ENCODE measurements at regions not wholly inside any gene's neighbourhood (a gene's known extent, or its start where the extent isn't known, plus 50 kb on each side); places are given as distances from the start of the nearest gene placed in this dataset.
"Not testable (repeated sequence)": the region's sequence is repeated elsewhere in the genome, so short reads cannot be mapped to it uniquely, and the experiment has no call there.

DNA sequence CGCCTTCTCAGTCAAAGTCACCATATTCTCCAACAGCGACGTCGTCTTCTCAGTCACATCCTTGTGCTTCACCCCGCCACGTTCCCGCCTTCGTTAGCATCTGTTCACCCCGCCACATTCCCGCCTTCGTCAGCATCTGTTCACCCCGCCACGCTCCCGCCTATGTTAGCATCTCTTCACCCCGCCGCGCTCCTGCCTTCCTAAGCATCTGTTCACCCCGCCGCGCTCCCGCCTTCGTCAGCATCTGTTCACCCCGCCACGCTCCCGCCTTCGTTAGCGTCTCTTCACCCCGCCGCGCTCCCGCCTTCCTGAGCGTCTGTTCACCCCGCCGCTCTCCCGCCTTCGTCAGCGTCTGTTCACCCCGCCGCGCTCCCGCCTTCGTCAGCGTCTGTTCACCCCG, 816.4 kb upstream of the TPTE start:
- H3K4me1 Mint-ChIP-seq: not testable (repeated sequence)

DNA sequence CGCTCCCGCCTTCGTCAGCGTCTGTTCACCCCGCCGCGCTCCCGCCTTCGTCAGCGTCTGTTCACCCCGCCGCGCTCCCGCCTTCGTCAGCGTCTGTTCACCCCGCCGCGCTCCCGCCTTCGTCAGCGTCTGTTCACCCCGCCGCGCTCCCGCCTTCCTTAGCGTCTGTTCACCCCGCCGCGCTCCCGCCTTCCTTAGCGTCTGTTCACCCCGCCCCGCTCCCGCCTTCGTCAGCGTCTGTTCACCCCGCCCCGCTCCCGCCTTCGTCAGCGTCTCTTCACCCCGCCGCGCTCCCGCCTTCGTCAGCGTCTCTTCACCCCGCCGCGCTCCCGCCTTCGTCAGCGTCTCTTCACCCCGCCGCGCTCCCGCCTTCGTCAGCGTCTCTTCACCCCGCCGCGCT, 815.9 kb upstream of the TPTE start:
- intact Hi-C loops (cut with micrococcal nuclease); H3K27me3 ChIP-seq (ENCODE audit: control insufficient read depth in 2 of 2, insufficient read depth in 2 of 2, low read length in 2 of 2); H3K9me3 ChIP-seq (replicated peaks in 1 of 2; ENCODE audit: control insufficient read depth in 1 of 2, insufficient read depth in 1 of 2, low read length in 2 of 2); H3K4me3 ChIP-seq (replicated peaks in 1 of 3; ENCODE audit: low read depth in 2 of 3, low read length in 3 of 3); H3K36me3 ChIP-seq (replicated peaks in 1 of 2; ENCODE audit: control insufficient read depth in 1 of 2, insufficient read depth in 2 of 2, low read length in 2 of 2); H3K27me3 Mint-ChIP-seq (ENCODE audit: low read depth in 3 of 3); H3K4me1 ChIP-seq (ENCODE audit: control insufficient read depth in 1 of 2, insufficient read depth in 2 of 2, low read length in 2 of 2); H4K20me1 ChIP-seq (ENCODE audit: insufficient read depth, low read length); H3K27ac Mint-ChIP-seq; H3K27ac ChIP-seq (ENCODE audit: low read depth in 1 of 2, low read length in 2 of 2); H3K79me2 ChIP-seq (ENCODE audit: insufficient read depth, low read length); H2AFZ ChIP-seq (ENCODE audit: insufficient read depth, low read depth, low read length, poor library complexity, severe bottlenecking); H3K4me2 ChIP-seq (replicated peaks; ENCODE audit: extremely low read depth, low read length, poor library complexity, severe bottlenecking); H3K4me3 Mint-ChIP-seq; H3K4me1 Mint-ChIP-seq; DNase-seq; H3K36me3 Mint-ChIP-seq; H3K9ac ChIP-seq (ENCODE audit: insufficient read depth, low read length, poor library complexity, severe bottlenecking): not testable (repeated sequence)
- 75% methylated on average over 12 of the region's 63 CpGs for WGBS (ENCODE audit: insufficient coverage)
- H3K9me3 Mint-ChIP-seq: peaks cover 2 to 11% (median 4%) of the 10 kb centered on the region in 7 donors

More for the DNA sequence above, 816.4 kb upstream of the TPTE start:
- H3K27me3 ChIP-seq (ENCODE audit: control insufficient read depth in 2 of 2, insufficient read depth in 2 of 2, low read length in 2 of 2); H3K27me3 Mint-ChIP-seq (ENCODE audit: low read depth in 3 of 3); H3K36me3 Mint-ChIP-seq; H3K27ac Mint-ChIP-seq; H4K20me1 ChIP-seq (ENCODE audit: insufficient read depth, low read length); H3K4me1 ChIP-seq (ENCODE audit: control insufficient read depth in 1 of 2, insufficient read depth in 2 of 2, low read length in 2 of 2); H3K9ac ChIP-seq (ENCODE audit: insufficient read depth, low read length, poor library complexity, severe bottlenecking); H3K9me3 ChIP-seq (replicated peaks in 1 of 2; ENCODE audit: control insufficient read depth in 1 of 2, insufficient read depth in 1 of 2, low read length in 2 of 2); H3K4me3 ChIP-seq (replicated peaks in 1 of 3; ENCODE audit: low read depth in 2 of 3, low read length in 3 of 3); H3K4me3 Mint-ChIP-seq; H3K36me3 ChIP-seq (replicated peaks in 1 of 2; ENCODE audit: control insufficient read depth in 1 of 2, insufficient read depth in 2 of 2, low read length in 2 of 2); intact Hi-C loops (cut with micrococcal nuclease); H2AFZ ChIP-seq (ENCODE audit: insufficient read depth, low read depth, low read length, poor library complexity, severe bottlenecking); H3K27ac ChIP-seq (ENCODE audit: low read depth in 1 of 2, low read length in 2 of 2); H3K4me2 ChIP-seq (replicated peaks; ENCODE audit: extremely low read depth, low read length, poor library complexity, severe bottlenecking); H3K79me2 ChIP-seq (ENCODE audit: insufficient read depth, low read length); DNase-seq: not testable (repeated sequence)
- peaks cover 2 to 11% (median 4%) of the 10 kb centered on the region in 7 donors for H3K9me3 Mint-ChIP-seq
- 76% methylated on average over 28 of the region's 44 CpGs for WGBS (ENCODE audit: insufficient coverage)

DNA sequence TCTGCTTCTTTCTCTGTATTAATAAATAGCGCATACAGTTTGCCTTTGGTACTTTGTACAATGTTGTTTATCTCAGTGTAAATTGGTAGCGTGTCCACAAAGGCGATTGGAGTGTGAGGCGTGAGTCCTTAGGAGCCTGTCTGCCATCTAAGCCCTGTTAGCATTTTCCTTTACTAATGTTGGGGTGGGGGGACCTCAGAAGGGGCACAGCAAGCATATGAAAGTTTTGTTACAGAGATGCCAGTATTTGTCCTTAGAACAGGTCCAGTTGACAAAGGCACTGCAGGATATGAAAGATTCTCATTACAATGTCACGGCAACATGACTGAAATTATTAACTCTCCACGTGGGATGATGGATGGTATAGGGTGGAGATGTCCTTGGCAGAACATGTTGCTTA, 796.8 kb upstream of the TPTE start:
- DNase-seq; H3K9ac ChIP-seq (ENCODE audit: insufficient read depth, low read length, poor library complexity, severe bottlenecking); H3K36me3 Mint-ChIP-seq; H3K4me3 ChIP-seq (replicated peaks in 1 of 3; ENCODE audit: low read depth in 2 of 3, low read length in 3 of 3); H3K4me1 Mint-ChIP-seq; H3K27ac ChIP-seq (ENCODE audit: low read depth in 1 of 2, low read length in 2 of 2); H4K20me1 ChIP-seq (ENCODE audit: insufficient read depth, low read length); H3K36me3 ChIP-seq (replicated peaks in 1 of 2; ENCODE audit: control insufficient read depth in 1 of 2, insufficient read depth in 2 of 2, low read length in 2 of 2); H3K27me3 Mint-ChIP-seq (ENCODE audit: low read depth in 3 of 3); H3K4me3 Mint-ChIP-seq; H3K4me1 ChIP-seq (ENCODE audit: control insufficient read depth in 1 of 2, insufficient read depth in 2 of 2, low read length in 2 of 2); intact Hi-C loops (cut with micrococcal nuclease); H3K79me2 ChIP-seq (ENCODE audit: insufficient read depth, low read length); H3K27me3 ChIP-seq (ENCODE audit: control insufficient read depth in 2 of 2, insufficient read depth in 2 of 2, low read length in 2 of 2); H3K4me2 ChIP-seq (replicated peaks; ENCODE audit: extremely low read depth, low read length, poor library complexity, severe bottlenecking); H3K27ac Mint-ChIP-seq; H2AFZ ChIP-seq (ENCODE audit: insufficient read depth, low read depth, low read length, poor library complexity, severe bottlenecking): not testable (repeated sequence)
- no CpG with 5 or more reads among the region's 6 CpGs for WGBS (ENCODE audit: insufficient coverage)
- H3K9me3 Mint-ChIP-seq: peaks cover 6 to 28% (median 15%) of the 10 kb centered on the region in 7 donors
- peaks cover 28 to 52% of the 10 kb centered on the region in 2 donors for H3K9me3 ChIP-seq (replicated peaks in 1 of 2; ENCODE audit: control insufficient read depth in 1 of 2, insufficient read depth in 1 of 2, low read length in 2 of 2)

DNA sequence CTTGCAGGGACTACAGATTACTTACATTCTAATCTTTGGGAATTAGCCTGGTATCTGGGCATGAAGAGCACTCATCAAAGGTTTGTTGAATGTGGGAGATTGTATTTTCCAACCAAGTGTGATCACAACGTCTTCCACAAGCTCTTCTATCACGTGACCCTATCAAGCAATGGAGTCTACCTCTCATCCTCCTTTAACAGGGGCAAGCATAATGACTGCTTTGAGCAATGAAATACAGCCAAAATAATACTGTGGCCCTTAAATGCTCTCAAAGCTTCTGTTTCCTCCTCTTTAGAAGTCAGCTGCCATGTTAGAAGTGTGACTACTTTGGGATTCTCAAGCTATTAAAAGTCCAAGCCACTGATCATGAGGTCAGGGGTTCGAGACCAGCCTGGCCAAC, 794.2 kb upstream of the TPTE start:
- DNase-seq; H3K27me3 Mint-ChIP-seq (ENCODE audit: low read depth in 3 of 3); H3K27me3 ChIP-seq (ENCODE audit: control insufficient read depth in 2 of 2, insufficient read depth in 2 of 2, low read length in 2 of 2); H3K9ac ChIP-seq (ENCODE audit: insufficient read depth, low read length, poor library complexity, severe bottlenecking); H3K79me2 ChIP-seq (ENCODE audit: insufficient read depth, low read length); intact Hi-C loops (cut with micrococcal nuclease); H3K4me1 Mint-ChIP-seq; H3K4me3 Mint-ChIP-seq; H4K20me1 ChIP-seq (ENCODE audit: insufficient read depth, low read length); H3K36me3 Mint-ChIP-seq; H3K27ac Mint-ChIP-seq; H3K4me1 ChIP-seq (ENCODE audit: control insufficient read depth in 1 of 2, insufficient read depth in 2 of 2, low read length in 2 of 2); H3K4me2 ChIP-seq (replicated peaks; ENCODE audit: extremely low read depth, low read length, poor library complexity, severe bottlenecking); H2AFZ ChIP-seq (ENCODE audit: insufficient read depth, low read depth, low read length, poor library complexity, severe bottlenecking); H3K36me3 ChIP-seq (replicated peaks in 1 of 2; ENCODE audit: control insufficient read depth in 1 of 2, insufficient read depth in 2 of 2, low read length in 2 of 2); H3K27ac ChIP-seq (ENCODE audit: low read depth in 1 of 2, low read length in 2 of 2); H3K4me3 ChIP-seq (replicated peaks in 1 of 3; ENCODE audit: low read depth in 2 of 3, low read length in 3 of 3): not testable (repeated sequence)
- peaks cover 6 to 25% (median 15%) of the 10 kb centered on the region in 7 donors for H3K9me3 Mint-ChIP-seq
- WGBS (ENCODE audit: insufficient coverage): 44% methylated on average over 3 of the region's 3 CpGs
- peaks cover 26 to 59% of the 10 kb centered on the region in 2 donors for H3K9me3 ChIP-seq (replicated peaks in 1 of 2; ENCODE audit: control insufficient read depth in 1 of 2, insufficient read depth in 1 of 2, low read length in 2 of 2)

Measured in CD14-positive monocyte (primary cell).